ENCODE measurements at regions not wholly inside any gene's neighbourhood (a gene's known extent, or its start where the extent isn't known, plus 50 kb on each side); places are given as distances from the start of the nearest gene placed in this dataset.

DNA sequence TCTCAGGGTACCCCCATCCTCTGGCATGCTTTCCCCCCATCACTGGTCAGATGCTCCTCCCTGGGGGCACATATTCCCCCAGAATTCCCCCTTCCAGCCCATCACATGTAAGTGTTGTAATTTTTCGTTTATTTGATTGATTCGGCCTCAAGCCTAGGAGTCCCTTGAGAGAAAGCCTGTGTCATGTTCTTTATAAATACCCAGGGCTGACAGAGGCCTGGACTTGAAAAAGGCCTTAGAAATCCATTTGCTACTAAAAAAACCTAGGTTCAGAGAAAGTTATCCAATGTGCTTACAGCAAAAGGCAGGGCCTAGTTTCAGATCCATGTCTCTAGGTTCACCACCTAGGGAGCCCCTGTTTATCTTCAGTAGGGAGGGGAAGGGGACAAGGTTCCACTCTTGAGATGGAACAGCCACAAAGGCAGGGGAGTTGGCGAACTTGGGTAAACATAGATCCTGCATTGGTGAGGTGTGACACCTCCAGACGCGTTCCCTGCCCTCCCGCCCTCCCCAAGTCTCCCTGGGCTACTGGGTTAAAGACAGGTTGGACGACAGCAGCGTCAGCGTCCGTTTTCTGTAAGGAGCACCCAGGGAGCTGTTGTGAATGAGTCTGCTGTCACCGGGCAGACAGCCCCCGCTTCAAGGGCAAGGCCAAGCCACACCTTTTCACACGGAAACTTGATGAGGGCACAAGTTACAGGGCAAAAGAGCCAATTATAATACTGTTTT, 147.8 kb downstream of the EN1 start (continued):
- TF ChIP-seq, protein P1, sequence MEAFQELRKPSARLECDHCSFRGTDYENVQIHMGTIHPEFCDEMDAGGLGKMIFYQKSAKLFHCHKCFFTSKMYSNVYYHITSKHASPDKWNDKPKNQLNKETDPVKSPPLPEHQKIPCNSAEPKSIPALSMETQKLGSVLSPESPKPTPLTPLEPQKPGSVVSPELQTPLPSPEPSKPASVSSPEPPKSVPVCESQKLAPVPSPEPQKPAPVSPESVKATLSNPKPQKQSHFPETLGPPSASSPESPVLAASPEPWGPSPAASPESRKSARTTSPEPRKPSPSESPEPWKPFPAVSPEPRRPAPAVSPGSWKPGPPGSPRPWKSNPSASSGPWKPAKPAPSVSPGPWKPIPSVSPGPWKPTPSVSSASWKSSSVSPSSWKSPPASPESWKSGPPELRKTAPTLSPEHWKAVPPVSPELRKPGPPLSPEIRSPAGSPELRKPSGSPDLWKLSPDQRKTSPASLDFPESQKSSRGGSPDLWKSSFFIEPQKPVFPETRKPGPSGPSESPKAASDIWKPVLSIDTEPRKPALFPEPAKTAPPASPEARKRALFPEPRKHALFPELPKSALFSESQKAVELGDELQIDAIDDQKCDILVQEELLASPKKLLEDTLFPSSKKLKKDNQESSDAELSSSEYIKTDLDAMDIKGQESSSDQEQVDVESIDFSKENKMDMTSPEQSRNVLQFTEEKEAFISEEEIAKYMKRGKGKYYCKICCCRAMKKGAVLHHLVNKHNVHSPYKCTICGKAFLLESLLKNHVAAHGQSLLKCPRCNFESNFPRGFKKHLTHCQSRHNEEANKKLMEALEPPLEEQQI (IDR thresholded peaks at IDR 0.05), result no peak
- TF ChIP-seq TCF15 (CRISPR knock-in tag; IDR thresholded peaks at IDR 0.05), result no peak
- TF ChIP-seq HNRNPK (IDR thresholded peaks at IDR 0.05; ENCODE audit: low read depth, low read length, poor library complexity, severe bottlenecking), result no peak

DNA sequence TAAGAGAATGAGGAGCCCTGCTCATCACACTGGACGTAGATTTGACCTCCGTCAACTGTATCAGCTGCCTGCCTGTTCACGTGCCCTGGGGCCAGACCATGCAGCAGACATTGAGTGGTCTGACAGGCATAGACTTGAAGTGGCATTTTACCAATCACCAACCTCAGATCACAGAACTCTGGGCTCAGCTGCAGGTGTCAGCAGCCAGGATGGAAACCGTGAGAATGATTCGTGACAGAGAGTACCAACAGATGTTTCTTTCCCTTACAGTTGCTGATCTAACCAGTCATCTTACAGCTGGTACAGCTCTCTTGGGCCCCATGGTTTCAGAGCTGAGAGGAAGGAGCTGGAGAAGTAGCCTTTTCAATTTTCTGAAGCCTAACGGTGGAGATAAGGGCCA, 148.9 kb downstream of the EN1 start:
- H3K4me3 ChIP-seq, result no peak overlapping the region
- DNase-seq (ENCODE audit: extremely low read depth in 1 of 4, low spot score in 3 of 4) (no peak), FAIRE-seq (no peak), ATAC-seq (no peak)
- no peaks in the 10 kb centered on the region for H4K20me1 ChIP-seq (replicated peaks; ENCODE audit: control insufficient read depth, insufficient read depth, low read length)
- no peaks in the 10 kb centered on the region for H3K9me3 ChIP-seq (replicated peaks; ENCODE audit: control insufficient read depth, insufficient read depth, low read depth, low read length)
- H3K9ac ChIP-seq (ENCODE audit: insufficient read depth in 1 of 2, low read depth in 2 of 2, low read length in 2 of 2), result no peak overlapping the region
- in situ Hi-C loops (cut with MboI), result no loop called here
- no peaks in the 10 kb centered on the region for H3K79me2 ChIP-seq (ENCODE audit: control insufficient read depth, insufficient read depth, low read length)
- peaks cover 0 to 5% of the 10 kb centered on the region in 2 experiments; a peak in 1 of 5 replicates for H3K4me1 ChIP-seq (replicated peaks in 1 of 2; ENCODE audit: control insufficient read depth in 2 of 2, insufficient read depth in 2 of 2, low read length in 2 of 2)
- no peak overlapping the region for H3K4me2 ChIP-seq (ENCODE audit: insufficient read depth, low read length)
- H3K27ac ChIP-seq (ENCODE audit: extremely low read depth, low read depth, low read length), result no peak overlapping the region
- no peaks in the 10 kb centered on the region for H3K27me3 ChIP-seq (ENCODE audit: control insufficient read depth in 2 of 2, insufficient read depth in 2 of 2, low read length in 2 of 2)
- 36% methylated on average over 6 of the region's 6 CpGs for WGBS (ENCODE audit: insufficient coverage, low coverage, missing lambda C conversion rate)
- TF ChIP-seq, protein P2, sequence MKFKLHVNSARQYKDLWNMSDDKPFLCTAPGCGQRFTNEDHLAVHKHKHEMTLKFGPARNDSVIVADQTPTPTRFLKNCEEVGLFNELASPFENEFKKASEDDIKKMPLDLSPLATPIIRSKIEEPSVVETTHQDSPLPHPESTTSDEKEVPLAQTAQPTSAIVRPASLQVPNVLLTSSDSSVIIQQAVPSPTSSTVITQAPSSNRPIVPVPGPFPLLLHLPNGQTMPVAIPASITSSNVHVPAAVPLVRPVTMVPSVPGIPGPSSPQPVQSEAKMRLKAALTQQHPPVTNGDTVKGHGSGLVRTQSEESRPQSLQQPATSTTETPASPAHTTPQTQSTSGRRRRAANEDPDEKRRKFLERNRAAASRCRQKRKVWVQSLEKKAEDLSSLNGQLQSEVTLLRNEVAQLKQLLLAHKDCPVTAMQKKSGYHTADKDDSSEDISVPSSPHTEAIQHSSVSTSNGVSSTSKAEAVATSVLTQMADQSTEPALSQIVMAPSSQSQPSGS (CRISPR knock-in tag; IDR thresholded peaks at IDR 0.05), result no peak
- TF ChIP-seq GATA2 (CRISPR knock-in tag; IDR thresholded peaks at IDR 0.05), result no peak
- no peak for TF ChIP-seq ZNF134 (CRISPR knock-in tag; conservative IDR thresholded peaks at IDR 0.05)
- no peak for TF ChIP-seq ZNF511 (CRISPR knock-in tag; IDR thresholded peaks at IDR 0.05)
- no peak for TF ChIP-seq ZNF699 (CRISPR knock-in tag; IDR thresholded peaks at IDR 0.05; ENCODE audit: insufficient replicate concordance)
- no peak for TF ChIP-seq ZNF175 (CRISPR knock-in tag; IDR thresholded peaks at IDR 0.05; ENCODE audit: low read depth)
- no peak for TF ChIP-seq OTX1 (CRISPR knock-in tag; IDR thresholded peaks at IDR 0.05)
- no peak for TF ChIP-seq HMG20A (CRISPR knock-in tag; conservative IDR thresholded peaks at IDR 0.05)
- TF ChIP-seq ZBTB26 (CRISPR knock-in tag; IDR thresholded peaks at IDR 0.05), result no peak
- no peak for TF ChIP-seq PML (IDR thresholded peaks at IDR 0.05; ENCODE audit: low read length)
- no peak for TF ChIP-seq FOXM1 (IDR thresholded peaks at IDR 0.05; ENCODE audit: low read depth)
- TF ChIP-seq FOXM1 (CRISPR knock-in tag; IDR thresholded peaks at IDR 0.05; ENCODE audit: low read depth), result no peak
- no peak for TF ChIP-seq PURB (CRISPR knock-in tag; IDR thresholded peaks at IDR 0.05; ENCODE audit: low read depth)
- POLR2A ChIA-PET, result no interaction called here
- intact Hi-C loops (cut with micrococcal nuclease), result no loop called here
- no peak overlapping the region for H2AFZ ChIP-seq (ENCODE audit: low read depth, low read length)
- H3K36me3 ChIP-seq (ENCODE audit: control insufficient read depth, insufficient read depth, low read length), result no peaks in the 10 kb centered on the region
- BruUV-seq (replicated peaks), result no TSS peak
- H3K9me1 ChIP-seq (ENCODE audit: control insufficient read depth, insufficient read depth, low read length), result no peaks in the 10 kb centered on the region
- CTCF ChIA-PET (ENCODE audit: low intra/inter-chr PET ratio), result no interaction called here

Data from K562 (cell line).